HG03159 (cell line): ENCODE measurements at regions not wholly inside any gene's neighbourhood (a gene's known extent, or its start where the extent isn't known, plus 50 kb on each side); places are given as distances from the start of the nearest gene placed in this dataset.

Experiments
- ATAC-seq: cut with Tn5 transposase; IDR thresholded peaks from one replicate; pipeline ENCODE4 v1.9.1; 2021; ENCODE audit warnings: mild to moderate bottlenecking, moderate library complexity; ENCODE audit not compliant: unreplicated experiment

GRCh38 chr3:64921281-64922065 lies 233.7 kb upstream of the ADAMTS9 start:
- no peak for ATAC-seq

- no peak for ATAC-seq
Observed at GRCh38 chr3:64919934-64920333, 232.1 kb upstream of the ADAMTS9 start.

- ATAC-seq = no peak
Observed at GRCh38 chr3:64918989-64919388, 231.2 kb upstream of the ADAMTS9 start.

GRCh38 chr3:64917914-64918453 lies 230.2 kb upstream of the ADAMTS9 start:
- no peak for ATAC-seq

GRCh38 chr3:64916937-64917336 lies 229.1 kb upstream of the ADAMTS9 start:
- ATAC-seq = no peak

- ATAC-seq = no peak
Observed at GRCh38 chr3:64916192-64916798, 228.5 kb upstream of the ADAMTS9 start.

GRCh38 chr3:64915778-64916177 lies 228.0 kb upstream of the ADAMTS9 start:
- ATAC-seq = no peak

GRCh38 chr3:64913515-64913914 lies 225.7 kb upstream of the ADAMTS9 start:
- ATAC-seq = no peak

- ATAC-seq = no peak
Observed at GRCh38 chr3:64911138-64911537, 223.3 kb upstream of the ADAMTS9 start.

GRCh38 chr3:64909757-64910467 lies 222.1 kb upstream of the ADAMTS9 start:
- no peak for ATAC-seq

- ATAC-seq = no peak
Observed at GRCh38 chr3:64909011-64909410, 221.2 kb upstream of the ADAMTS9 start.

GRCh38 chr3:64908251-64908685 lies 220.5 kb upstream of the ADAMTS9 start:
- no peak for ATAC-seq

GRCh38 chr3:64905906-64906410 lies 218.2 kb upstream of the ADAMTS9 start:
- no peak for ATAC-seq

- ATAC-seq = no peak
Observed at GRCh38 chr3:64903006-64903405, 215.2 kb upstream of the ADAMTS9 start.

GRCh38 chr3:64901986-64902516 lies 214.3 kb upstream of the ADAMTS9 start:
- no peak for ATAC-seq

GRCh38 chr3:64901522-64901885 lies 213.7 kb upstream of the ADAMTS9 start:
- ATAC-seq = no peak

- no peak for ATAC-seq
Observed at GRCh38 chr3:64900617-64901521, 213.1 kb upstream of the ADAMTS9 start.

GRCh38 chr3:64900156-64900555 lies 212.4 kb upstream of the ADAMTS9 start:
- no peak for ATAC-seq

GRCh38 chr3:64898941-64899340 lies 211.1 kb upstream of the ADAMTS9 start:
- ATAC-seq = no peak
